CD4-positive, alpha-beta T cell treated with Interleukin-10 for 1 hour (primary cell): ENCODE measurements at regions not wholly inside any gene's neighbourhood (a gene's known extent, or its start where the extent isn't known, plus 50 kb on each side); places are given as distances from the start of the nearest gene placed in this dataset.

Experiments
- DNase-seq: peaks from one replicate; pipeline ENCODE4 v3.0.0-alpha.2; 2020

- no peak for DNase-seq
Observed at GRCh38 chr2:236940916-236941520, 144.7 kb upstream of the COPS8 start.

- no peak for DNase-seq
Observed at GRCh38 chr2:236941551-236941950, 144.1 kb upstream of the COPS8 start.

GRCh38 chr2:236942554-236942953 is 143.1 kb upstream of the COPS8 start:
- DNase-seq = no peak

DNA sequence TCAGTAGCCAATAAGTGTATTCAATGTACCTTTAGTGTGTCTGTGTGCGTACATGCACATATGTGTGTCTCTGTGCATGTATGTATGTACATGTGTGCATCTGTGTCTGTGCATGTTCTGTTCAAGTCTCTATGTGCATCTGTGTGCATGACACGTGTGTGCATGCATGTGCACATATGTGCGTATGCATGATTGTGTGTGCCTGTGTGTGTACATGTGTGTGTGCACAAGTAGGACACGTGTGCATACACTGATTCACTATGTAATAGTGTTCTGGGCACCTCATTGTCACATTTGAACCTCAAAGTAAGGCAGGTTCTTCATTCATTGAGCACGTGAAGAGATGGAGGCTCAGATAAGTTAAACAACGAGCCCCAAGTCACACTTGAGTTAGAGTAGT is 142.6 kb upstream of the COPS8 start:
- DNase-seq = no peak

- no peak for DNase-seq
Observed at GRCh38 chr2:236943841-236944513, 141.7 kb upstream of the COPS8 start.

DNA sequence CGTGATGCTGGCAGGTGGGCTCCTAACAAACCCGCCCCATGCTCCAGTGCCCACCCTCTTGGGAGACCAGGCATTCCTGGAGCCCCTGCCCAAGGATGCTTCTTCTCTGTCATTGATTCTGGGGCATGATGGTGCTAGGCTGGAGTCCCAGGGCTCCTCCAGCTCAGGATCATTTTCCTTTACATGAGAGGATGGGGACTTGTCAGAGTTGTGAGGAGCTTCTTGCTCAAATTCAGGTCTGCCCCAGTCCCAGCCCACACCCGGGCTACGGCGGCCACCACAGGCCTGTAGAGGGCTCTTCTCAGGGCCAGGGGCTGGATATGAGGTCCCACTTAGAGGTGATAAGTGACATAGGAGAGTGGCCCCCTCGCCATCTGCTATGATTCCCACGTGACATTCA is 141.1 kb upstream of the COPS8 start:
- DNase-seq = no peak

DNA sequence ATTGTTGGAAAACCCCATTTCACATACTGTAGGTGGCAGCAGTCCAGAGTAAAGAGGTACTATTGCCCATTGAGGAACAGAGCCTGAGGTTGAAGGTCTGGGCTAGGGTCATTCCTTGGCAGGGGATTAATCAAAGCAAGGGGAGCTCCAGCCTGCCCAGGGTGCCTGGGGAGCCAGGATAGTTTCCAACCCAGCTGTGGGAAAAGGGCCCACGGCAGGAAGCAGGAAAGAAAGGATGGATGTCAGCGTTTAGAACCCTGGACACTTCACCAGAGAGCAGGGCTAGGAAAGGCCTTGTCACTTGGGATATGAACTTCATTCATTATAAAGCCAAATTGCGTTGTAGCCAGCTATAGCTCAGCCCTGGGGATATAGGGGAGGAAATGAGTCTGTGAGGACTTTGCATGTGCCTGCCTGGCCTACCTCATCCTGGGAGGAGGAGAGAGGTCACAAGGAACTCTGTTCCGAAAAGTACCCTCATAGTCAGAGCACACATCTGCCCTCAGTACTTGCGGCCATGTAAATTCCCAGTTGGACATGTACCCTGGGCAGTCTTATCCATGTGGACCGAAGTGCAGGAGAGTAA is 140.2 kb upstream of the COPS8 start:
- DNase-seq = no peak

- no peak for DNase-seq
Observed at GRCh38 chr2:236946871-236947270, 138.8 kb upstream of the COPS8 start.

- no peak for DNase-seq
Observed at GRCh38 chr2:236947294-236947693, 138.4 kb upstream of the COPS8 start.

DNA sequence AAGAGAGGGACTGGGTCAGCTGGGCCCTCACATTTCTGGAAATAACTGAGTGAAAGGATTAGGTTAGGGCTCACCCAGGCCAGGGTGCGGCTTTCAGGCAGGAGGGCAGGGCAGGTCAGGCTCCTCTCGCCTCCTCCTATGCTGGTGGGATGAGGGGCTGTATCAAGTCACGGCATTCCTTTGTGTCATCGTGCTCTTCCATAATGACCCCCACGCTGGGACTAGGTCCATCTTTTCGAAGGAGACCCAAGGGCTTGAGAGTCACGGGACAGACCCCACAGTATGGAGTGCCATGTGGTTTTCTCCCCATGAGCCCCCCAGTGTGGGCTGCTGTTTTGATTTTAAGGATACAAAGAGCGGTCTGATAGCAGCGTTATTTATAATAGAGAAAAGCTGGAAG is 137.8 kb upstream of the COPS8 start:
- no peak for DNase-seq

DNA sequence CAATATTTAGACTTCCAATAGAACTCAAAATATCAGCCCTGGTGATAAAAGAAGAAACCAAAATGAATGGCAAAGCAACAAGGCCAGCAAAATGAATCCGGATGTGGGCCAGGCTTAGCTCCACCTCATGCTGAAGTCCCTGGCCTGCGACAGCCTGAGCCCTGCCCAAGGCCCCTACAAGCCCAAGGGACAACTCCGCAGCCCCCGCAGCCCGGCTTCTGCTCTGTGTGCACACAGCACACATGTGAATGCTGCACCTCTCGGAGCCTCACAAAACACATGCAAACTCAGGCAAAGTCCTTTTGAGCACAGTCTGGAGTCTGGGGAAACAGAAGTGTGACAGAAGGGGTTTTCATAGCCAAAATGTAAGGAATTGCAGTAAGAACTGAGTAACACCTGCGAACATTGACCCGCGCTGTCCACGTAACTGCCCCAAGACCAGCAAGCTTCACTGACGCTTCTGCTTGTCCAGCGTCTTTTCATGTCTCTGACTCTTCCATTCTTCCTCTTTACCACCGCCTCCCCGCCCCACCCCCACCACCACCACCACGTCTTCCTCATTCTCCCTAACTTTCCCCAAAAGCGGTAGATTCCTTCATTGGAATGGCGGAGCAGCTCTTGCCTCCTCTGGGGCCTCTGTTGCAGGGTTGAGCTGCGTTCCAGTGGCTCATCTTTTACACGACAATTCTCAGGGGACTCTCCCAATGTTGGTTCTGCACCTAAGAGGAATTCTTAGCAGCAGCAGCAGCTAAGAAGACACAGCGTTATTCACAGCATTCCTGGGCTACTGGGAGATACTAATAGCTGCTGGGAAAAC is 136.4 kb upstream of the COPS8 start:
- DNase-seq = no peak

DNA sequence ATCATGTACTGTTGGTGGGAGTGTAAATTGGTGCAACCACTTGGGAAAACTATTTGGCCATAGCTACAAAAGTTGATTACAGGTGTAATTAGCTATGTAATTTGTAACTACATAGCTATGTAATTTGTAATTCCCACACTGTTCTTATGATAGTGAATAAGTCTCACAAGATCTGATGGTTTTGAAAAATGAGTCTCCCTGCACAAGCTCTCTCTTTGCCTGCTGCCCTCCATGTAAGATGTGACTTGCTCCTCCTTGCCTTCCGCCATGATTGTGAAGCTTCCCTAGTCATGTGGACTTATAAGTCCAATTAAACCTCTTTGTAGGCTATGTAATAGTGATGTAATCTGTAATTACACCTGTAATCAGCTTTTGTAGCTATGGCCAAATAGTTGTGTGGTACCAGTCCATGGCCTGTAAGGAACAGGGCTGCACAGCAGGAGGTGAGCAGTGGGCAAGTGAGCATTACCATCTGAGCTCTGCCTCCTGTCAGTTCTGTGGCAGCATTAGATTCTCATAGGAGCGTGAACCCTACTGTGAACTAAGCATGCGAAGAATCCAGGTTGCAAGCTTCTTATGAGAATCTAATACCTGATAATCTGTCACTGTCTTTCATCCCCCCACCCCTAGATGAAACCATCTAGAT is 133.7 kb upstream of the COPS8 start:
- no peak for DNase-seq

DNA sequence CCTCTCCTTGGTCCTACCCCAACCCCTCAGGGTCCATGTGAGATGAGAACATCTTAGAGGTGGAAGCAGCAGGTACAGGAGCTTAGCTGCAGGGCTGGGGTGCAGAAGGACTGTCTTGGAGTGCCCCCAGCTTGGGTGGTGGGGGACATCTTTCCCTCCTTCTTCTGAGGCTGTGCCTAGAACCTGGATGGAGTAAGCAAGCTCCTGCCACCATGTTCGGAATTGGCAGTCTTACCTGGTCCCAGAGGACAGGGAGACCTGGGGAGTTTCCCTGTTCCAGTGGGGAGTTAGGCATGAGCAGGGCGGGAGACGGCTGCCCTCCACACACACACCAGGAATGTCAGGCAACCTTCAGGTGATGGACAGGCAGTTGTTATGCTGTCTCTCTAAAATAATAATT is 131.0 kb upstream of the COPS8 start:
- no peak for DNase-seq

DNA sequence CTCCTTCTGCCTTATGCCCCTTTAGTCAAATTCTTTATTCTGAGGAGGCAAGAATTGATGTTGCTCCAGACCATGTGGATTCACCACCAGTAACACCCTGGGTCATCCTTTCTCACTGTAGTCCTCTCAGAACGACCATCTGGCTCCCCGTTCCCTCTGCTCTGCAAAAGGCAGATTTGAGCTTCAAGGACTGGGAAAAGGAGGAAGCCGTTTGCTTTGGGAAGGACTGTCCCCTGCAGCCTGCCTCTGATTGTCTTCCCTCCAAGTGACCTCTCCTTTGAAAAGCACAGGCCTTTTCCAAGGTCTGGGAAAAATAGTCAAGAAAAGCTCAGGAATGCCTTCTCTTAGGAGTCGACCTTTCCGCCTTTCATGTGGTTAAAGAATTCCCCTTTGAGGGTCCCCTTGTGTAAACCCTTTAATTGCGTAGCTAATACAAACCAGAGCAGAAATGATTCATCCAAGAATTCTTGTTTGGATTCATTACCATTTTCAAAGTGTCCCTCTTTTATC is 130.1 kb upstream of the COPS8 start:
- no peak for DNase-seq

DNA sequence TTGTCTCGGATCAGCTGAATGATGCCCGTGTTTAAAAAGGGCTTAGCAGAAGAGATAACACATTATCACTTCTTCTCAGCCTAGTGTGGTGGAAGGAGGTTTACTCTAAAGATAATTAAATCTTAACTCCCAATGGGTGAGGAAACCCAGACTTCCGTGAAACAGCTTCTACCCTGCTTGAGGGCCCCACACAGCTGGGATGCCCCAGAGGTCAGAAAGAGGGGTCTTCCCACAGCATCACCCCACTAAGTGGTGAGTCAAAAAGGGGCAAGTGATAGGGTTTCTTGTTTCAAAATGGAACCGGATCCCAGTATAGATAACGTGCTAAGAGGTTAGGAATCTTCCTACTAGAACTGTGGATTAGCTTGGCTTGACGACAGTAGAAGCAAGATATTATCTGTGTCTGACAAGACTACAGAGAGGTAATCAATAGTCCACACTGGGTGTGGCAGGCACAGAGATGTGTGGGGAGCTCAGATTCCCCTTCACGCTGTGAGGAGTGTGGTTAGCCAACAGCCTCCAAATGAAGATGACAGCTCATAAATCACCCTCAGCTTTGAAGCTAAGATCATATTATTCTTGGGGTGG is 129.6 kb upstream of the COPS8 start:
- no peak for DNase-seq

DNA sequence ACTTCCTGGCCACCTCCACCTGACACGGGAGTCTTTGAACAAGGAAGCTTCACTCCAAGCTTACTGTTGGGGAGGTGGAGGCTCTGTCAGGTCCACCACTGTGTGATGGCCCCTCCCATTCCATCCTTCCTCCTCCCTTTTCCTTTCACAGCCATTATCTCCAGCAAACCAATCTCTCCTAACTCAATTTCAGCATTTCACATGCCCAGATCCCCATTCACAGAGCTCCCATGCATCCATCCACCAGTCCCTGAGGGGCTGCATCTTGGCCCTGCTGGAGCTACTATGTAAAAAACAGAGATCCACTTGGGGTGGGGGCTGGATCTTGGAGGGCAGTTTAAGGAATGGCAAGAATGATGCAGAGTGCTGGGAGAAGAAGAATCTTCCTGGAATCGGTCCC is 129.0 kb upstream of the COPS8 start:
- no peak for DNase-seq

GRCh38 chr2:236959036-236959435 is 126.7 kb upstream of the COPS8 start:
- no peak for DNase-seq

GRCh38 chr2:236959876-236960275 is 125.8 kb upstream of the COPS8 start:
- no peak for DNase-seq

- no peak for DNase-seq
Observed at GRCh38 chr2:236960531-236960930, 125.2 kb upstream of the COPS8 start.

- DNase-seq = no peak
Observed at GRCh38 chr2:236962816-236963215, 122.9 kb upstream of the COPS8 start.

DNA sequence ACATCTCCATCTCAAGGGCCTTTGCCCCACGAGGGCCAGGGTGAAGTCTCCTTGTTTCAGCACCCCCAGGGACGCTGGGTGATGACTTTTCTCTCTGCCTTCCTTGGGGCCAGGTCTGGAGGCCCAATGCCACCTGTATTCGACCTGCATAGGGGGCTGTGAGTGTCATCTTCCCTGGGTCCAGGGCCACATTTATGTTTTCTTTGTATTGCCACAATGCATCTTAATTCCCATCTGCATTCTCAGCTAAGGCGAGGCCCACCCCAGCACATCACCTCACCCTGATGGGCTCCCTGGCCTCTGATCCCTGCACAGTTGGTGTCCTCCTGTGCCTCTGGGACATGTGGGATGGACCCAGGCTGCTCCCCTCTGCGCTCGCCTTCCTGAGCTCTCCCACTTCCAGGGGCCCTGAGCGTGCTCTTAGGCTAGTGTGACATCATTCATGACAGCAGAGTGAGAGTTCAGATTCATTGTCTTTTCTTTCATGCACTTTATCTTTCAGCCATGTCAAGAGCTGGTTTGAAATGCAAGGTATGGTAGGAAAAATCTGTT is 122.0 kb upstream of the COPS8 start:
- no peak for DNase-seq

DNA sequence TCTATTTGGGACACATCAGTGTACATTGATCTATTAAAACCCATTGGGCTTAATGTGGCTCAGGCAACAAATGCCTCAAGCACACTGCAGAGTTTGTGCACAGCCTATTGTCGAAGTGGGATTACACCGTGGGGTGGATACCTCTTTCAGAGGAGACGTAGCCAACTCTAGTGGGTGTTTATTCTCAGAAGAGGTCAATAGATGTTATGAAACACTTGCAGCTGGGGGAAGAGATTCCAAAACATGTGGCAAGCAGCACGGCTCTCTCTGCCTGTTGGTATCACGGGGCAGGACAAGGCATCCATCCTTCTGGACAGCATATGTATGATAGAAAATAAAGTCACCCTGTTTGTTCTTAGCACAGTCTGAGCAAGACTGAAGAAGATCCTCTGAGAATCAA is 121.4 kb upstream of the COPS8 start:
- no peak for DNase-seq
